ENCODE measurements at regions not wholly inside any gene's neighbourhood (a gene's known extent, or its start where the extent isn't known, plus 50 kb on each side); places are given as distances from the start of the nearest gene placed in this dataset.

DNA sequence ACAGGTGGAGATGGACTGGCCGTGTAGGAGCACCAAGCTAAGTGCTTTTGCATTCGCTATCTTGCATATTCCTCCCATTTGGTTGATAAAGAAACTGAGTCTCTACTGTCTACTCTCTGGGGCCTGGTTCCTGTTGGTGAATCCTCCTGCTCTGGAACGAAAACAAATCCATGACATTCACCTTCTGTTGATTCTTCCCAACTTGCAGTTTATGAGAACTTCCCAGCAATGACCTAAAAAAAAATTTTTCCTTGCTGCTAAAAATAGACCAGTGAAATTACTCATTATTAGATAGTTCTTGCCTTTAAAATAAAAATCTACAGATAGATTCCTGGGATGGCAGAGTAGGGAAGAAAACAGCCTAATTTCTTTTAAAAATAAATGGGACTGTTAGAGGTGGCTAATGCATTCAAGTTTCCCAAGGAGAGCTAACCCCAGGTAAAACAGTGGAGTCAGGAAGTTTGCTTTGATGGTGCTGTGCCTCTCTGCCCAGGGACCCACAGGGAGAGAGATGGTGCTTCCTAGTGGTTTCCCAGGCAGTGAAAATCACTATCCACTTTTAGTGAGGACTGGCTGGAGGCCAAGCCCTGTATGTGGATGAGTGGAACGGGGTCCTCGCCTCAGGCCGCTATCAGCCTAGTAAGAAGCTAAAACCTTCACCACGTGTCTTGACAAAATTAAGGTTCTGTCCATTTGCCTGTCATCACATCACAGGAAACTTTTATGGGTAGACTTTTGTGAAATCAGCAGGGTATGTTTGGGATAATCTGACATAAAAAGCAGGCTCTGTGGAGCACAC is 68.4 kb upstream of the NR3C1 start:
- no peak for TF ChIP-seq CTCF (IDR thresholded peaks at IDR 0.05; ENCODE audit: extremely low read depth, missing control alignments)
- no peak for DNase-seq (ENCODE audit: low spot score)

DNA sequence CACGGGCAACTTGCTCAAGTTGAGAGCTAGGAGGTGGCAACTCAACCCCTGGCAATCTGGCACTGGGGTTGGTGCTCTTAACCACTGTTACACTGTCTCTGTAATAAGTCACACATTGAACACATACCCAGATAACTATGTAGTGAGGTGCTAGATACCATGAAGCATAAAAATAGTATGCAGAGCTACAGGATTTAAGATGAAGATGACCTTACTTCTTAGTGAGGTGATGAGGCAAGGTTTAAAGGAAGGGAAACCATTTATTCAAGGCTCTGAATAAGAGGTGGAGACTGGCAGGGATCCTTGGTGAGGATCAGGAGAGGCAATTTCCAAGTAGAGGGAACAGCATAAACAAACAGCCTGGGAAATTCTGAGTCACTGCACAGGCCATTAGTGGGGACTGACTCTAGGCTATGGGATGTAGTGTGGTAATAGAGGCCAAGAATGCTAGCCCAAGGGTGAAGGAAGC is 67.6 kb upstream of the NR3C1 start:
- DNase-seq (ENCODE audit: low spot score): no peak
- TF ChIP-seq CTCF (IDR thresholded peaks at IDR 0.05; ENCODE audit: extremely low read depth, missing control alignments): no peak

DNA sequence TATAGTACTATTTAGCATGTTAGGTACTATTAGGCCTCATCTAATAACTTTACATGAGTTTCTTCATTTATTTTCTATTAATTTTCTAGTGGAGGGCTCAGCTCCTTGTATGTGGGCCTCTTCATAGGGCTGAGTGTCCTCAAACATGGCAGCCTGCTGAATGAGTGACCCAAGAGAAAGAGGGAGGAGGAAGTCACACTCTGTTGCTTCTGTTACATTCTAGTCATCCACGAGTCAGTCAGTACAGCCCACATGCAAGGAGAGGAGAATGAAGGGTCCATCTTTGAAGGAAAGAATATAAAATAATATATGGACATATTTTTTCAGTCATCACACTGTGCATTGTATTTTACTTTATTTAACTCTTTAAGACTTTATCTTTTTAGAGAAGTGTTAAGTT is 66.6 kb upstream of the NR3C1 start:
- DNase-seq (ENCODE audit: low spot score): no peak
- TF ChIP-seq CTCF (IDR thresholded peaks at IDR 0.05; ENCODE audit: extremely low read depth, missing control alignments): no peak

GRCh38 chr5:143469125-143469524 is 65.6 kb upstream of the NR3C1 start:
- TF ChIP-seq CTCF (IDR thresholded peaks at IDR 0.05; ENCODE audit: extremely low read depth, missing control alignments): no peak
- no peak for DNase-seq (ENCODE audit: low spot score)

GRCh38 chr5:143466632-143467031 is 63.1 kb upstream of the NR3C1 start:
- no peak for DNase-seq (ENCODE audit: low spot score)
- TF ChIP-seq CTCF (IDR thresholded peaks at IDR 0.05; ENCODE audit: extremely low read depth, missing control alignments): no peak

DNA sequence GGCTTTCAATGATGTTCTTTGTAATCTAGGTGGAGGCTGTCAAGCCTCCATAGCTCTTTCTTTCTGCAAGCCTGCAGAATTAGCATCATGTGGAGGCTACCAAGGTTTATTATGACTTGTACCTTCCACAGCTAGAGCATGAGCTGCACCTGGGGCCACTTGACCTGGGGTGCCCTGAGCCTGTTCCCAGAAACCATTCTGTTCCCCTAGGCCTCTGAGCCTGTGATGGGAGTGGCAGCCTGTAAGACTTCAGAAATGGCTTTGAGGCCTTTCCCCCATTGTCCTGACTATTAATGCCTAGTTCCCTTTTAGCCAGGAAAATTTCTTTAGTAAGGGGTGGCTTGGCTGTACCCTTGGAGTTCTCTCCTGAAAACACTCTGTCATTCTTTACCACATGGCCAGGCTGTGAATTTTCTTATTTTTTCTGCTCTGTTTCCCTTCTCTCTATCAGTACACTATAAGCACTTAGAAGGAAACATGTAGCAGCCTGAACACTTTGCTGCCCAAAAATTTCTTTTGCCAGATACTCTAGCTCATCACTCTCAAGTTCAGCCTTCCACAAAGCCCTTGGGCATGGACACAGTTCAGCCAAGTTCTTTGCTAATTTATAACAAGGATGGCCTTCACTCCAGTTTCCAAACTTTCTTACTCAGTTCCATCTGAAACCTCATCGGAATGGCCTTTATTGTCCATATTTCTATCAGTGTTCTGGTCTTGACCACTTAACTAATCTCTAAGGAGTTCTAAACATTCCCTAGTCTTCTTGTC is 61.4 kb upstream of the NR3C1 start:
- DNase-seq (ENCODE audit: low spot score): no peak
- TF ChIP-seq CTCF (IDR thresholded peaks at IDR 0.05; ENCODE audit: extremely low read depth, missing control alignments): no peak

DNA sequence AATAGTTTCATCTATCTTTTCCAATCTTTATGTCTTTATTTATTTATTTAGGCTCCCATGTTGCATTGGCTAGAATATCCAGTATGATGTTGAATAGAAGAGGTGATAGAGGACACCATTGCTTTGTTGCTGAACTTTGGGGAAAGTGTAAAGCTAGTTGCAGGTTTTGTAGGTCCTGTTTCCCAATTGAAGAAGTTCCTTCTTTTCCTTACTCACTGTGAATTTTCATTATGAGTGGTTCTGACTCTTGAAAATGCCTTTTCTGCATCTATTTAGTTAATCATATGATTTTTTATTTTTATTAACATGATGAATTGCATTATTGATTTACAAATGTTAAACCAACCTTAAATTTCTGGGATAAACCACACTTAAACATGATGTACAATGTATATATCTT is 58.9 kb upstream of the NR3C1 start:
- DNase-seq (ENCODE audit: low spot score): no peak
- no peak for TF ChIP-seq CTCF (IDR thresholded peaks at IDR 0.05; ENCODE audit: extremely low read depth, missing control alignments)

Measured in GM20000 (cell line).